Coronary artery (tissue), 2 donors: ENCODE measurements at regions not wholly inside any gene's neighbourhood (a gene's known extent, or its start where the extent isn't known, plus 50 kb on each side); places are given as distances from the start of the nearest gene placed in this dataset.

Source experiments
- DNase-seq: peaks from one replicate; pipeline ENCODE4 v3.0.0-alpha.2; 2017; ENCODE audit warnings: low spot score
- H3K27ac ChIP-seq, 2 donors: fragments of 200-600 bp; sonication (generic); one replicate each; pipeline ENCODE4 v1.5.1; 2016 to 2019
- H3K4me3 ChIP-seq: fragments of 200-600 bp; sonication (generic); 2 replicates; pipeline ENCODE4 v1.5.1; 2016; ENCODE audit warnings: mild to moderate bottlenecking, moderate library complexity
- CTCF ChIP-seq: fragments of 200-600 bp; sonication (generic); IDR thresholded peaks from one replicate; pipeline ENCODE4 v1.5.1; 2019; ENCODE audit warnings: antibody characterized with exemption

DNA sequence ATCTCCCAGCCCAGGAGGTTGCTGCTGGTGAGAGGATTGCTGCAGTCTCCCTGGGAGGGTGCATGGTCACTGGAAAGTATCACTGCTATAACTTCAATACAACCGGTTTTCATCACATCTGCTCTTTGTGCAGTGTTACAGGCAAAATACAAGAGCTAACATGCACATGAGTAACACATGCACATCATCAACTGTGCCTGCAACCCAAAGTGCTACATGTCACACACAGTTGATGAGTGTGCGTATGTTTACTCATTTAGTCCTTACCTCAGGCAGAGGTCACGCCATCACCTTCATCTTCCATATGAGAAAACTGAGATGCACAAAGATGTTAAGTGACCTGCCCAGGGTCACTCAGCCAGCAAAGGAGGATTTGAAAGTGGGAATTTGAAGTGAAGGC lies 277.7 kb downstream of the FAM72C start:
- Histone ChIP-seq H3K27ac (no peak overlapping the region), H3K4me3 (no peak overlapping the region)
- no peak for DNase-seq
- no peak for TF ChIP-seq CTCF

GRCh38 chr1:143691971-143692529 lies 279.7 kb downstream of the FAM72C start:
- Histone ChIP-seq H3K27ac (no peak overlapping the region), H3K4me3 (no peak overlapping the region)
- no peak for TF ChIP-seq CTCF
- DNase-seq = no peak

DNA sequence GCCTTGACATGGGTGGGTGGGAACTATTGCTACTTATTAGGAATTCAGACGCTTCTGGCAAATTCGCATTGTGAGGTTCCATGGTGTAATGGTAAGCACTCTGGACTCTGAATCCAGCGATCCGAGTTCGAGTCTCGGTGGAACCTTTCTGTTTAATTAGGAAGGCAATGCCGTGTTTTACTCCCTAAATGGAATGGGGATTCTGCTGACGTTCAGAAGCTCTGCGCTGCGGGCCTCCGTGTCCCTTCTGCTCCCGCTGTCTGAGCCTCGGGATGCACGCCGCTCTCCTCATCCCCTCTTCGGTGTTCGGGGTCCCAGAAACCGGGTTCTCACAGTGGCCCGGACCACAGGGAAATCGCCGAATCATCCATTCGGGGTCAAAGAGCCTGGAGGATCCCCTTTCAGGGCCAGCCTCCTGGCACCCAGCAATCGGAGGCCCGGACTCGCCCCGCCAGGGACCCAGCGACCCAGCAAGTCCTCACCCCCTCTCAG lies 280.3 kb downstream of the FAM72C start:
- H3K4me3 ChIP-seq = no peak overlapping the region
- no peak for DNase-seq
- no peak overlapping the region for H3K27ac ChIP-seq
- no peak for TF ChIP-seq CTCF

- Histone ChIP-seq H3K4me3 (no peak overlapping the region), H3K27ac (no peak overlapping the region)
- no peak for TF ChIP-seq CTCF
- no peak for DNase-seq
Observed at GRCh38 chr1:143689781-143690180, 282.0 kb downstream of the FAM72C start.

DNA sequence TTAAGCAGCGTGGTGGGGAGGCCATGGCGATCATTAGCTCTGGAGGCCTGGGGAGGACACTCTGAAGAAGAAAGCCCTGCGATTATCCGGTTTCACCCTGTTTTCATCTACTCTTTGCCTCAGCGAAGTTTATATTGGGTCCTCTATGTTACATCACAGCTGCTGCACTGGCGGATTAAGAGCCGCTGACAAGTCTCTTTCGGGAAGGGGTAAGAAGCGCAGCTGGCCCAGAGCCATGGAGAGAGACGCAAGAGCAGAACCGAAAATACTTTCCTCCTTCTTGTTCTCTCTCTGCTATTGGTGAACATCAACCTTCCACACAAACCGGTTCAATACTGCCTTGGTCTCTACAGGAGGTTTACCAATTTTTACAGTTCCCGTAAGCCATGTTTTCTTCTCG lies 291.5 kb downstream of the FAM72C start:
- no peak overlapping the region for H3K27ac ChIP-seq
- no peak overlapping the region for H3K4me3 ChIP-seq
- no peak for TF ChIP-seq CTCF
- no peak for DNase-seq

- TF ChIP-seq CTCF = no peak
- H3K27ac ChIP-seq = no peak overlapping the region
- DNase-seq = no peak
- no peak overlapping the region for H3K4me3 ChIP-seq
Observed at GRCh38 chr1:143672983-143673382, 298.8 kb downstream of the FAM72C start.

DNA sequence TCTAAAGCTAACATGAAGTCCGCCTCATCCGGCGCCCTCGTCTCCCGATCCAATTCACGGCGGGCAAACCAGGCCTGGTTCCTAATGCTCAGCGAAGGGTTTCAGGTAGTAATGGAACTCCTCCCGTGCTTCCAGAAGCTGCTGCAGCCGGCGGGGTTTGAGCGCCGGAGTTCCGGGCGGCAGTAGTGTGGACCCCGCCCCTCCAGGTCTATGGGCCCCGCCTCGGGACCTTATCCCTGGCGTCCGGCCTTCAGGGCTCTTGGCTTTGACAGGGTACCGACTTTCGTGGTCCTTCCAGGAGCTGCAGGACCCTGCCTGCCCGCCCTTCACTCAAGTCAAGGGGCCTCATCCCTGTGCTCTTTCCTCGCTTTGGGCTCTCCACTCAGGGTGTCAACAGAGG lies 304.1 kb downstream of the FAM72C start:
- DNase-seq = no peak
- no peak for TF ChIP-seq CTCF
- no peak overlapping the region for H3K4me3 ChIP-seq
- no peak overlapping the region for H3K27ac ChIP-seq
